ENCODE measurements at regions not wholly inside any gene's neighbourhood (a gene's known extent, or its start where the extent isn't known, plus 50 kb on each side); places are given as distances from the start of the nearest gene placed in this dataset.

- no peak for DNase-seq (ENCODE audit: low spot score)
These were observed 497.8 kb downstream of the HS3ST4 start for GRCh38 chr16:26189536-26189935.

GRCh38 chr16:26194526-26194925 lies 502.8 kb downstream of the HS3ST4 start:
- DNase-seq (ENCODE audit: low spot score): no peak

GRCh38 chr16:26195225-26195624 lies 503.5 kb downstream of the HS3ST4 start:
- no peak for DNase-seq (ENCODE audit: low spot score)

- DNase-seq (ENCODE audit: low spot score): no peak
These were observed 504.6 kb downstream of the HS3ST4 start for GRCh38 chr16:26196310-26196709.

GRCh38 chr16:26196802-26197201 lies 505.0 kb downstream of the HS3ST4 start:
- no peak for DNase-seq (ENCODE audit: low spot score)

- DNase-seq (ENCODE audit: low spot score): no peak
These were observed 505.9 kb downstream of the HS3ST4 start for GRCh38 chr16:26197707-26198106.

GRCh38 chr16:26198221-26198620 lies 506.5 kb downstream of the HS3ST4 start:
- DNase-seq (ENCODE audit: low spot score): no peak

- DNase-seq (ENCODE audit: low spot score): no peak
These were observed 512.4 kb downstream of the HS3ST4 start for GRCh38 chr16:26204138-26204537.

- DNase-seq (ENCODE audit: low spot score): no peak
These were observed 519.8 kb downstream of the HS3ST4 start for GRCh38 chr16:26211542-26211941.

GRCh38 chr16:26212599-26212998 lies 520.8 kb downstream of the HS3ST4 start:
- DNase-seq (ENCODE audit: low spot score): no peak

GRCh38 chr16:26214581-26215174 lies 522.9 kb downstream of the HS3ST4 start:
- DNase-seq (ENCODE audit: low spot score): no peak

GRCh38 chr16:26220894-26221293 lies 529.1 kb downstream of the HS3ST4 start:
- no peak for DNase-seq (ENCODE audit: low spot score)

GRCh38 chr16:26231647-26232046 lies 539.9 kb downstream of the HS3ST4 start:
- no peak for DNase-seq (ENCODE audit: low spot score)

GRCh38 chr16:26240807-26241206 lies 549.0 kb downstream of the HS3ST4 start:
- no peak for DNase-seq (ENCODE audit: low spot score)

- no peak for DNase-seq (ENCODE audit: low spot score)
These were observed 555.3 kb downstream of the HS3ST4 start for GRCh38 chr16:26247063-26247462.

GRCh38 chr16:26252598-26252997 lies 560.8 kb downstream of the HS3ST4 start:
- DNase-seq (ENCODE audit: low spot score): no peak

GRCh38 chr16:26261621-26262020 lies 569.9 kb downstream of the HS3ST4 start:
- DNase-seq (ENCODE audit: low spot score): no peak

GRCh38 chr16:26263406-26263805 lies 571.6 kb downstream of the HS3ST4 start:
- DNase-seq (ENCODE audit: low spot score): no peak

GRCh38 chr16:26267641-26268040 lies 575.9 kb downstream of the HS3ST4 start:
- DNase-seq (ENCODE audit: low spot score): no peak

GRCh38 chr16:26269673-26270072 lies 577.9 kb downstream of the HS3ST4 start:
- no peak for DNase-seq (ENCODE audit: low spot score)

- no peak for DNase-seq (ENCODE audit: low spot score)
These were observed 581.8 kb downstream of the HS3ST4 start for GRCh38 chr16:26273607-26274006.

- DNase-seq (ENCODE audit: low spot score): no peak
These were observed 583.3 kb downstream of the HS3ST4 start for GRCh38 chr16:26275021-26275590.

GRCh38 chr16:26276289-26276688 lies 584.5 kb downstream of the HS3ST4 start:
- DNase-seq (ENCODE audit: low spot score): no peak

GRCh38 chr16:26281381-26282110 lies 589.8 kb downstream of the HS3ST4 start:
- no peak for DNase-seq (ENCODE audit: low spot score)
